A673 (cell line): ENCODE measurements at regions not wholly inside any gene's neighbourhood (a gene's known extent, or its start where the extent isn't known, plus 50 kb on each side); places are given as distances from the start of the nearest gene placed in this dataset.

Experiments
- EZH2 ChIP-seq: fragments of 200-600 bp; sonication (generic); IDR thresholded peaks from 2 replicates; pipeline ENCODE4 v1.6.1; 2017; ENCODE audit warnings: borderline replicate concordance, low read depth, mild to moderate bottlenecking, mixed read lengths, antibody characterized with exemption, low read length; ENCODE audit not compliant: poor library complexity, severe bottlenecking
- TF ChIP-seq, protein P1 (sequence below): fragments of 300-800, 200-600 bp; sonication (generic); conservative IDR thresholded peaks from 2 replicates; pipeline ENCODE4 v1.5.1; 2017; ENCODE audit warnings: low read depth, mild to moderate bottlenecking, antibody characterized with exemption, low read length, moderate library complexity, mixed read lengths

DNA sequence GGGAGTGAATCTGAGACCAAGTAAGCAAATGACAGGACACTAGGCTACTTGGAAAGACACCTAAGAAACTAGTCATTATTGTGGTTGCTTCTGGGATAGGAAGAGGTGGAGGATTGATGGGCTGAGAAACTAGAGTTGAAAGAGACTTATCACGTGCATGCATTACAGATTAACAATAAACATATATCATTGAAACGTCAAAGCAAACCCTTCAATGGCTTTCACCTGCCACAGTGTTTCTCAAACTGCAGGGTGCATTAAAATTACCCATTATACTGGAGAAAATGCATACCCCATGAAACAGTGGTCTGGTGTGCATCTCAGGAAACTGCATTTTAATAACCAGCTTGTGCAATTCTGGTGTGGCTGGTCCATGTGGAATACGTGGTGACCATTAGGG is 318.8 kb downstream of the SMAD2 start:
- TF ChIP-seq, protein P1, sequence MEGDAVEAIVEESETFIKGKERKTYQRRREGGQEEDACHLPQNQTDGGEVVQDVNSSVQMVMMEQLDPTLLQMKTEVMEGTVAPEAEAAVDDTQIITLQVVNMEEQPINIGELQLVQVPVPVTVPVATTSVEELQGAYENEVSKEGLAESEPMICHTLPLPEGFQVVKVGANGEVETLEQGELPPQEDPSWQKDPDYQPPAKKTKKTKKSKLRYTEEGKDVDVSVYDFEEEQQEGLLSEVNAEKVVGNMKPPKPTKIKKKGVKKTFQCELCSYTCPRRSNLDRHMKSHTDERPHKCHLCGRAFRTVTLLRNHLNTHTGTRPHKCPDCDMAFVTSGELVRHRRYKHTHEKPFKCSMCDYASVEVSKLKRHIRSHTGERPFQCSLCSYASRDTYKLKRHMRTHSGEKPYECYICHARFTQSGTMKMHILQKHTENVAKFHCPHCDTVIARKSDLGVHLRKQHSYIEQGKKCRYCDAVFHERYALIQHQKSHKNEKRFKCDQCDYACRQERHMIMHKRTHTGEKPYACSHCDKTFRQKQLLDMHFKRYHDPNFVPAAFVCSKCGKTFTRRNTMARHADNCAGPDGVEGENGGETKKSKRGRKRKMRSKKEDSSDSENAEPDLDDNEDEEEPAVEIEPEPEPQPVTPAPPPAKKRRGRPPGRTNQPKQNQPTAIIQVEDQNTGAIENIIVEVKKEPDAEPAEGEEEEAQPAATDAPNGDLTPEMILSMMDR: no peak
- TF ChIP-seq EZH2: no peak
